Rectal smooth muscle tissue (tissue), 1 donor: ENCODE measurements at regions not wholly inside any gene's neighbourhood (a gene's known extent, or its start where the extent isn't known, plus 50 kb on each side); places are given as distances from the start of the nearest gene placed in this dataset.

Source experiments
- H3K27ac ChIP-seq: one replicate; pipeline ENCODE4 v1.7.0; 2013; ENCODE audit warnings: low read depth, low read length, inconsistent platforms
- H3K27me3 ChIP-seq: one replicate; pipeline ENCODE4 v1.7.0; 2013; ENCODE audit warnings: low read length; ENCODE audit not compliant: control insufficient read depth, insufficient read depth
- H3K36me3 ChIP-seq: one replicate; pipeline ENCODE4 v1.7.0; 2013; ENCODE audit warnings: low read length; ENCODE audit not compliant: control insufficient read depth, insufficient read depth
- H3K4me1 ChIP-seq: one replicate; pipeline ENCODE4 v1.7.0; 2013; ENCODE audit warnings: low read length; ENCODE audit not compliant: control insufficient read depth, insufficient read depth
- H3K4me3 ChIP-seq: one replicate; pipeline ENCODE4 v1.7.0; 2013; ENCODE audit warnings: low read length
- H3K9ac ChIP-seq: one replicate; pipeline ENCODE4 v1.7.0; 2013; ENCODE audit warnings: low read length

- no peak overlapping the region for H3K27ac ChIP-seq
- H3K4me1 ChIP-seq, result peaks cover 4% of the 10 kb centered on the region
- no peaks in the 10 kb centered on the region for H3K36me3 ChIP-seq
- H3K4me3 ChIP-seq, result no peak overlapping the region
- H3K27me3 ChIP-seq, result no peaks in the 10 kb centered on the region
- no peak overlapping the region for H3K9ac ChIP-seq
Measured at GRCh38 chr7:9863545-9863944, 1110.1 kb upstream of the PHF14 start.

- H3K4me1 ChIP-seq, result no peaks in the 10 kb centered on the region
- H3K27ac ChIP-seq, result no peak overlapping the region
- H3K27me3 ChIP-seq, result no peaks in the 10 kb centered on the region
- H3K36me3 ChIP-seq, result no peaks in the 10 kb centered on the region
- H3K4me3 ChIP-seq, result no peak overlapping the region
- no peak overlapping the region for H3K9ac ChIP-seq
Measured at GRCh38 chr7:9869151-9869550, 1104.5 kb upstream of the PHF14 start.

- H3K4me1 ChIP-seq, result no peaks in the 10 kb centered on the region
- no peaks in the 10 kb centered on the region for H3K36me3 ChIP-seq
- no peak overlapping the region for H3K27ac ChIP-seq
- H3K27me3 ChIP-seq, result no peaks in the 10 kb centered on the region
- no peak overlapping the region for H3K9ac ChIP-seq
- no peak overlapping the region for H3K4me3 ChIP-seq
Measured at GRCh38 chr7:9869566-9869965, 1104.1 kb upstream of the PHF14 start.

- H3K27me3 ChIP-seq, result no peaks in the 10 kb centered on the region
- H3K27ac ChIP-seq, result no peak overlapping the region
- H3K36me3 ChIP-seq, result no peaks in the 10 kb centered on the region
- no peaks in the 10 kb centered on the region for H3K4me1 ChIP-seq
- no peak overlapping the region for H3K4me3 ChIP-seq
- H3K9ac ChIP-seq, result no peak overlapping the region
Measured at GRCh38 chr7:9870674-9871073, 1103.0 kb upstream of the PHF14 start.

- Histone ChIP-seq H3K9ac (no peak overlapping the region), H3K27me3 (no peaks in the 10 kb centered on the region), H3K4me3 (no peak overlapping the region), H3K4me1 (no peaks in the 10 kb centered on the region), H3K27ac (no peak overlapping the region), H3K36me3 (no peaks in the 10 kb centered on the region)
Measured at GRCh38 chr7:9874182-9874581, 1099.5 kb upstream of the PHF14 start.

GRCh38 chr7:9876053-9876452, 1097.6 kb upstream of the PHF14 start:
- Histone ChIP-seq H3K4me1 (no peaks in the 10 kb centered on the region), H3K4me3 (no peak overlapping the region), H3K9ac (no peak overlapping the region), H3K27me3 (no peaks in the 10 kb centered on the region), H3K36me3 (no peaks in the 10 kb centered on the region), H3K27ac (no peak overlapping the region)

GRCh38 chr7:9889554-9889953, 1084.1 kb upstream of the PHF14 start:
- Histone ChIP-seq H3K4me1 (no peaks in the 10 kb centered on the region), H3K36me3 (no peaks in the 10 kb centered on the region), H3K27ac (no peak overlapping the region), H3K27me3 (no peaks in the 10 kb centered on the region), H3K9ac (no peak overlapping the region), H3K4me3 (no peak overlapping the region)

- no peak overlapping the region for H3K27ac ChIP-seq
- no peaks in the 10 kb centered on the region for H3K27me3 ChIP-seq
- no peak overlapping the region for H3K9ac ChIP-seq
- no peak overlapping the region for H3K4me3 ChIP-seq
- H3K36me3 ChIP-seq, result no peaks in the 10 kb centered on the region
- H3K4me1 ChIP-seq, result no peaks in the 10 kb centered on the region
Measured at GRCh38 chr7:9890092-9890491, 1083.6 kb upstream of the PHF14 start.

- Histone ChIP-seq H3K27me3 (no peaks in the 10 kb centered on the region), H3K9ac (no peak overlapping the region), H3K36me3 (no peaks in the 10 kb centered on the region), H3K27ac (no peak overlapping the region), H3K4me3 (no peak overlapping the region), H3K4me1 (no peaks in the 10 kb centered on the region)
Measured at GRCh38 chr7:9891056-9891455, 1082.6 kb upstream of the PHF14 start.

- Histone ChIP-seq H3K4me1 (no peaks in the 10 kb centered on the region), H3K9ac (no peak overlapping the region), H3K27ac (no peak overlapping the region), H3K36me3 (no peaks in the 10 kb centered on the region), H3K4me3 (no peak overlapping the region), H3K27me3 (no peaks in the 10 kb centered on the region)
Measured at GRCh38 chr7:9900339-9900738, 1073.3 kb upstream of the PHF14 start.

- no peak overlapping the region for H3K9ac ChIP-seq
- H3K4me3 ChIP-seq, result no peak overlapping the region
- no peaks in the 10 kb centered on the region for H3K36me3 ChIP-seq
Measured at GRCh38 chr7:9921326-9921725, 1052.3 kb upstream of the PHF14 start.

GRCh38 chr7:9937944-9938631, 1035.6 kb upstream of the PHF14 start:
- Histone ChIP-seq H3K27me3 (no peaks in the 10 kb centered on the region), H3K27ac (no peak overlapping the region), H3K4me1 (no peaks in the 10 kb centered on the region), H3K4me3 (no peak overlapping the region), H3K9ac (no peak overlapping the region), H3K36me3 (no peaks in the 10 kb centered on the region)

More at GRCh38 chr7:9921326-9921725, 1052.3 kb upstream of the PHF14 start:
- H3K27me3 ChIP-seq, result no peaks in the 10 kb centered on the region
- no peak overlapping the region for H3K27ac ChIP-seq
- H3K4me1 ChIP-seq, result no peaks in the 10 kb centered on the region

- Histone ChIP-seq H3K27me3 (no peaks in the 10 kb centered on the region), H3K4me1 (no peaks in the 10 kb centered on the region), H3K4me3 (no peak overlapping the region), H3K36me3 (no peaks in the 10 kb centered on the region), H3K27ac (no peak overlapping the region), H3K9ac (no peak overlapping the region)
Measured at GRCh38 chr7:9939176-9939575, 1034.5 kb upstream of the PHF14 start.
